ENCODE measurements at regions not wholly inside any gene's neighbourhood (a gene's known extent, or its start where the extent isn't known, plus 50 kb on each side); places are given as distances from the start of the nearest gene placed in this dataset.

- Histone ChIP-seq H3K4me1 (ENCODE audit: low read depth) (no peaks in the 10 kb centered on the region), H3K4me3 (no peak overlapping the region), H3K9me3 (no peaks in the 10 kb centered on the region), H3K36me3 (ENCODE audit: low read depth) (no peaks in the 10 kb centered on the region)
- no peak for TF ChIP-seq CTCF (IDR thresholded peaks at IDR 0.05)
- intact Hi-C loops (cut with DNase I, micrococcal nuclease), result no loop called here
- DNase-seq, result no peak
- no peak for ATAC-seq
Measured at GRCh38 chr4:111510535-111510934, 634.7 kb upstream of the FAM241A start.

- no peaks in the 10 kb centered on the region for H3K36me3 ChIP-seq (ENCODE audit: low read depth)
- ATAC-seq, result no peak
- no peaks in the 10 kb centered on the region for H3K4me1 ChIP-seq (ENCODE audit: low read depth)
- no peak for DNase-seq
- H3K4me3 ChIP-seq, result no peak overlapping the region
- no peak for TF ChIP-seq CTCF (IDR thresholded peaks at IDR 0.05)
- no peaks in the 10 kb centered on the region for H3K9me3 ChIP-seq
- intact Hi-C loops (cut with DNase I, micrococcal nuclease), result no loop called here
Measured at GRCh38 chr4:111512081-111512783, 633.0 kb upstream of the FAM241A start.

- intact Hi-C loops (cut with DNase I, micrococcal nuclease), result no loop called here
- ATAC-seq (no peak), DNase-seq (no peak)
- Histone ChIP-seq H3K36me3 (ENCODE audit: low read depth) (no peaks in the 10 kb centered on the region), H3K9me3 (no peaks in the 10 kb centered on the region), H3K4me3 (no peak overlapping the region), H3K4me1 (ENCODE audit: low read depth) (no peaks in the 10 kb centered on the region)
- TF ChIP-seq CTCF (IDR thresholded peaks at IDR 0.05), result no peak
Measured at GRCh38 chr4:111519683-111520082, 625.6 kb upstream of the FAM241A start.

- Histone ChIP-seq H3K36me3 (ENCODE audit: low read depth) (no peaks in the 10 kb centered on the region), H3K4me3 (no peak overlapping the region), H3K4me1 (ENCODE audit: low read depth) (no peaks in the 10 kb centered on the region), H3K9me3 (no peaks in the 10 kb centered on the region)
- TF ChIP-seq CTCF (IDR thresholded peaks at IDR 0.05), result no peak
- intact Hi-C loops (cut with DNase I, micrococcal nuclease), result no loop called here
- no peak for DNase-seq
- ATAC-seq, result no peak
Measured at GRCh38 chr4:111530446-111530845, 614.8 kb upstream of the FAM241A start.

- Histone ChIP-seq H3K36me3 (ENCODE audit: low read depth) (no peaks in the 10 kb centered on the region), H3K4me1 (ENCODE audit: low read depth) (no peaks in the 10 kb centered on the region), H3K4me3 (no peak overlapping the region), H3K9me3 (no peaks in the 10 kb centered on the region)
- no peak for TF ChIP-seq CTCF (IDR thresholded peaks at IDR 0.05)
- DNase-seq (no peak), ATAC-seq (no peak)
- intact Hi-C loops (cut with DNase I, micrococcal nuclease), result no loop called here
Measured at GRCh38 chr4:111535792-111536191, 609.5 kb upstream of the FAM241A start.

- DNase-seq, result no peak
- Histone ChIP-seq H3K36me3 (ENCODE audit: low read depth) (no peaks in the 10 kb centered on the region), H3K9me3 (no peaks in the 10 kb centered on the region), H3K4me1 (ENCODE audit: low read depth) (no peaks in the 10 kb centered on the region), H3K4me3 (no peak overlapping the region)
- TF ChIP-seq CTCF (IDR thresholded peaks at IDR 0.05), result no peak
- intact Hi-C loops (cut with DNase I, micrococcal nuclease), result no loop called here
- ATAC-seq, result no peak
Measured at GRCh38 chr4:111537165-111537564, 608.1 kb upstream of the FAM241A start.

Measured in mucosa of descending colon (tissue), 3 donors.